A673 (cell line): ENCODE measurements at regions not wholly inside any gene's neighbourhood (a gene's known extent, or its start where the extent isn't known, plus 50 kb on each side); places are given as distances from the start of the nearest gene placed in this dataset.

Experiments
- EZH2 ChIP-seq: fragments of 200-600 bp; sonication (generic); IDR thresholded peaks from 2 replicates; pipeline ENCODE4 v1.6.1; 2017; ENCODE audit warnings: borderline replicate concordance, low read depth, mild to moderate bottlenecking, mixed read lengths, antibody characterized with exemption, low read length; ENCODE audit not compliant: poor library complexity, severe bottlenecking
- TF ChIP-seq, protein P1 (sequence below): fragments of 300-800, 200-600 bp; sonication (generic); conservative IDR thresholded peaks from 2 replicates; pipeline ENCODE4 v1.5.1; 2017; ENCODE audit warnings: low read depth, mild to moderate bottlenecking, antibody characterized with exemption, low read length, moderate library complexity, mixed read lengths

DNA sequence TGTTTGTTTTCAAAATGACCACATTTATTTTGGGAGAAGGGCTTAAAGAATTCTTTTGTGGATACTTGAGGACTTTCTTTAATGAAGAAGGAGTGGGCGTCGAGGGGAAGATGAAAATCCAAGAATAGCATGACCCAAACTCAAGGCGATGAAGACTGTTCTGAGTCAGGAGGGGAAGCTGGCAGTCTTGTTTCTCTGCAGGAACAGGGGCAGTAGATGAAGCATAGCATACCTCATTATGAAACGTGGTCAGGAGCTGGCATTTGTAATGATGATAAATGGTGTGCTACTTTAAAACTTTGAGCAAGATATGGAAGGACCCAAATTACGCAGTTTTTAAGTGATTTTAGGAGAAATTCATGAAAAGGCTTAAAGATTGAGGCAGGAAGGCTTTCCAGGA, 549.0 kb downstream of the IGSF11 start:
- TF ChIP-seq, protein P1, sequence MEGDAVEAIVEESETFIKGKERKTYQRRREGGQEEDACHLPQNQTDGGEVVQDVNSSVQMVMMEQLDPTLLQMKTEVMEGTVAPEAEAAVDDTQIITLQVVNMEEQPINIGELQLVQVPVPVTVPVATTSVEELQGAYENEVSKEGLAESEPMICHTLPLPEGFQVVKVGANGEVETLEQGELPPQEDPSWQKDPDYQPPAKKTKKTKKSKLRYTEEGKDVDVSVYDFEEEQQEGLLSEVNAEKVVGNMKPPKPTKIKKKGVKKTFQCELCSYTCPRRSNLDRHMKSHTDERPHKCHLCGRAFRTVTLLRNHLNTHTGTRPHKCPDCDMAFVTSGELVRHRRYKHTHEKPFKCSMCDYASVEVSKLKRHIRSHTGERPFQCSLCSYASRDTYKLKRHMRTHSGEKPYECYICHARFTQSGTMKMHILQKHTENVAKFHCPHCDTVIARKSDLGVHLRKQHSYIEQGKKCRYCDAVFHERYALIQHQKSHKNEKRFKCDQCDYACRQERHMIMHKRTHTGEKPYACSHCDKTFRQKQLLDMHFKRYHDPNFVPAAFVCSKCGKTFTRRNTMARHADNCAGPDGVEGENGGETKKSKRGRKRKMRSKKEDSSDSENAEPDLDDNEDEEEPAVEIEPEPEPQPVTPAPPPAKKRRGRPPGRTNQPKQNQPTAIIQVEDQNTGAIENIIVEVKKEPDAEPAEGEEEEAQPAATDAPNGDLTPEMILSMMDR: no peak
- no peak for TF ChIP-seq EZH2
